K562 (cell line): ENCODE measurements at regions not wholly inside any gene's neighbourhood (a gene's known extent, or its start where the extent isn't known, plus 50 kb on each side); places are given as distances from the start of the nearest gene placed in this dataset.
A peak's percentile ranks its signal among the peaks of the same experiment; 100 is the strongest.

Source experiments
- ATAC-seq: fragments of 200-7000 bp; cut with Tn5 transposase; 3 replicates; pipeline ENCODE4 v1.9.1; 2020; ENCODE audit warnings: moderate library complexity
- BruUV-seq: library from RNA; stranded (reverse); fragments of 400-500 nt; replicated peaks from 2 replicates; lab custom pipeline; 2021; lab: Mats Ljungman, UMichigan
- CTCF ChIA-PET: fragments of 300-600 bp; formaldehyde crosslinking; extraction: SDS; loops from one replicate; lab custom pipeline; 2021; ENCODE audit warnings: low intra/inter-chr PET ratio; lab: Yijun Ruan, JAX
- POLR2A ChIA-PET: fragments of 300-600, 350-650 bp; sonication (Branson Sonifier 250); formaldehyde crosslinking; extraction: SDS; loops from one replicate; lab custom pipeline; 2021; ENCODE audit warnings: antibody characterized with exemption, inconsistent platforms; lab: Yijun Ruan, JAX
- DNase-seq, 4 experiments: peaks; one replicate each; pipeline versions ENCODE4 v3.0.0 to v3.0.0-alpha.2; 2011 to 2018; ENCODE audit warnings: low spot score in 3 of 4, mixed read lengths in 3 of 4; ENCODE audit errors: extremely low read depth in 1 of 4
- FAIRE-seq: peaks from 2 replicates; lab custom pipeline; 2011; peaks lifted over from hg19 to GRCh38; lab: Jason Lieb, UNC
- H2AFZ ChIP-seq: 2 replicates; pipeline ENCODE4 v1.6.0; 2011; ENCODE audit warnings: low read depth, low read length, control low read depth, inconsistent platforms
- H3K27ac ChIP-seq: fragments of 200-600 bp; 3 replicates; pipeline ENCODE4 v1.8.0; 2011; ENCODE audit warnings: low read depth, mild to moderate bottlenecking, control low read depth, inconsistent platforms, low read length, moderate library complexity, mixed read lengths; ENCODE audit errors: extremely low read depth
- H3K27me3 ChIP-seq, 2 experiments: fragments of 300-600 bp in 1 of 2; 2 replicates in 1 of 2; 3 replicates in 1 of 2; pipeline versions ENCODE4 v1.6.0 to v1.8.0; 2011; ENCODE audit warnings: inconsistent platforms in 2 of 2, low read length in 2 of 2, mild to moderate bottlenecking in 1 of 2, mixed read lengths in 1 of 2, moderate library complexity in 1 of 2; ENCODE audit not compliant: control insufficient read depth in 2 of 2, insufficient read depth in 2 of 2
- H3K36me3 ChIP-seq: fragments of 300-600 bp; 3 replicates; pipeline ENCODE4 v1.8.0; 2011; ENCODE audit warnings: mild to moderate bottlenecking, low read length, inconsistent platforms; ENCODE audit not compliant: control insufficient read depth, insufficient read depth
- H3K4me1 ChIP-seq, 2 experiments: fragments of 200-600 bp in 1 of 2; replicated peaks in 1 of 2; 2 replicates in 1 of 2; 3 replicates in 1 of 2; pipeline versions ENCODE4 v1.5.1 to v1.8.0; 2011; ENCODE audit warnings: inconsistent platforms in 2 of 2, low read length in 2 of 2, mild to moderate bottlenecking in 1 of 2, mixed read lengths in 1 of 2, moderate library complexity in 1 of 2; ENCODE audit not compliant: control insufficient read depth in 2 of 2, insufficient read depth in 2 of 2
- H3K4me2 ChIP-seq: 2 replicates; pipeline ENCODE4 v1.6.1; 2011; ENCODE audit warnings: low read length, control low read depth, inconsistent platforms, mixed read lengths; ENCODE audit not compliant: insufficient read depth
- H3K4me3 ChIP-seq: fragments of 200-600 bp; sonication (generic), shearing (Covaris generic); 2 replicates; pipeline ENCODE4 v1.5.1; 2016; ENCODE audit warnings: control low read depth, inconsistent platforms
- H3K79me2 ChIP-seq: fragments of 200-600 bp; 3 replicates; pipeline ENCODE4 v1.8.0; 2011; ENCODE audit warnings: low read length, inconsistent platforms; ENCODE audit not compliant: control insufficient read depth, insufficient read depth
- H3K9ac ChIP-seq, 2 experiments: 2 replicates each; pipeline versions ENCODE4 v1.6.0 to v1.6.1; 2011; ENCODE audit warnings: low read depth in 2 of 2, low read length in 2 of 2, control low read depth in 1 of 2, inconsistent platforms in 1 of 2, mild to moderate bottlenecking in 1 of 2, mixed read lengths in 1 of 2; ENCODE audit not compliant: insufficient read depth in 1 of 2
- H3K9me1 ChIP-seq: one replicate; pipeline ENCODE4 v1.6.0; 2011; ENCODE audit warnings: inconsistent platforms, mild to moderate bottlenecking, low read length, moderate library complexity; ENCODE audit not compliant: control insufficient read depth, insufficient read depth
- H3K9me3 ChIP-seq: replicated peaks from 2 replicates; pipeline ENCODE4 v1.5.1; 2011; ENCODE audit warnings: low read depth, low read length, inconsistent platforms; ENCODE audit not compliant: control insufficient read depth, insufficient read depth
- H4K20me1 ChIP-seq: replicated peaks from 2 replicates; pipeline ENCODE4 v1.6.1; 2011; ENCODE audit warnings: low read length, inconsistent platforms, mixed read lengths; ENCODE audit not compliant: control insufficient read depth, insufficient read depth
- ARID1B ChIP-seq: fragments of 450-650 bp; IDR thresholded peaks from 2 replicates; pipeline ENCODE4 v1.6.1; 2016; ENCODE audit warnings: antibody characterized with exemption, mild to moderate bottlenecking, inconsistent platforms
- CBFA2T2 ChIP-seq: fragments of 450-650 bp; conservative IDR thresholded peaks from 2 replicates; pipeline ENCODE4 v1.6.1; 2017; ENCODE audit warnings: mild to moderate bottlenecking
- DACH1 ChIP-seq: fragments of 450-650 bp; IDR thresholded peaks from 2 replicates; pipeline ENCODE4 v1.6.1; 2018; ENCODE audit not compliant: partially characterized antibody
- E2F3 ChIP-seq: fragments of 250-450 bp; sonication (Bioruptor Pico); IDR thresholded peaks from 2 replicates; pipeline ENCODE4 v1.4.0; 2020; ENCODE audit warnings: mild to moderate bottlenecking
- NUFIP1 ChIP-seq: fragments of 450-650 bp; IDR thresholded peaks from 2 replicates; pipeline ENCODE4 v1.6.1; 2018; ENCODE audit not compliant: partially characterized antibody
- RCOR1 ChIP-seq, 2 experiments: IDR thresholded peaks; 2 replicates each; pipeline ENCODE4 v1.6.1; 2012; ENCODE audit warnings: low read depth in 2 of 2, low read length in 2 of 2, borderline replicate concordance in 1 of 2, improper control_type of control experiment in 1 of 2
- SAFB ChIP-seq: fragments of 200-400 bp; formaldehyde crosslinking; IDR thresholded peaks from 2 replicates; pipeline ENCODE4 v1.6.1; 2017; ENCODE audit warnings: low read depth, low read length, borderline replicate concordance
- TAL1 ChIP-seq: fragments of 450-650 bp; IDR thresholded peaks from 2 replicates; pipeline ENCODE4 v1.6.1; 2016; ENCODE audit warnings: mild to moderate bottlenecking
- TRIM24 ChIP-seq, 2 experiments: fragments of 450-650 bp; IDR thresholded peaks; 2 replicates each; pipeline ENCODE4 v1.6.1; 2016
- ZNF76 ChIP-seq: fragments of 250-450 bp; sonication (Bioruptor Pico); IDR thresholded peaks from 2 replicates; pipeline ENCODE4 v1.4.0; 2020; ENCODE audit warnings: mild to moderate bottlenecking, moderate library complexity, borderline replicate concordance
- ZSCAN29 ChIP-seq: fragments of 450-650 bp; IDR thresholded peaks from 2 replicates; pipeline ENCODE4 v1.6.1; 2017
- WGBS: fragments of 100-300 bp; shearing (Covaris generic); methylation state at CpG from one replicate; pipeline ENCODE4 v1.1.6; 2016; ENCODE audit warnings: low coverage, mixed read lengths; ENCODE audit not compliant: insufficient coverage; ENCODE audit errors: missing lambda C conversion rate; 5-methylcytosine and 5-hydroxymethylcytosine counted together
- in situ Hi-C: fragments of 300-500 bp; cut with MboI; formaldehyde crosslinking; loops from 4 replicates; pipeline ENCODE4 v1.15.0; 2018; ENCODE audit warnings: inconsistent platforms, mixed read lengths
- intact Hi-C: fragments of 100-400 bp; cut with micrococcal nuclease; formaldehyde crosslinking; loops from 2 replicates; pipeline ENCODE4 v1.14.2; 2022
- TF ChIP-seq, protein P1 (sequence below): fragments of 250-450 bp; sonication (Bioruptor Pico); IDR thresholded peaks from 2 replicates; pipeline ENCODE4 v1.5.0; 2022; ENCODE audit warnings: mild to moderate bottlenecking
- TF ChIP-seq, protein P2 (sequence below): fragments of 450-650 bp; conservative IDR thresholded peaks from 2 replicates; pipeline ENCODE4 v1.6.1; 2016; ENCODE audit warnings: missing genetic modification characterization, low read depth, mild to moderate bottlenecking, control low read depth, missing compliant biosample characterization
- TF ChIP-seq, protein P3 (sequence below): sonication (generic); IDR thresholded peaks from 2 replicates; pipeline ENCODE4 v1.6.1; 2016
- TF ChIP-seq, protein P4 (sequence below), 2 experiments: IDR thresholded peaks in 1 of 2; conservative IDR thresholded peaks in 1 of 2; 2 replicates each; pipeline ENCODE4 v1.6.1; 2016; ENCODE audit warnings: low read depth in 2 of 2, mild to moderate bottlenecking in 1 of 2, missing compliant biosample characterization in 1 of 2, missing genetic modification characterization in 1 of 2, moderate library complexity in 1 of 2

DNA sequence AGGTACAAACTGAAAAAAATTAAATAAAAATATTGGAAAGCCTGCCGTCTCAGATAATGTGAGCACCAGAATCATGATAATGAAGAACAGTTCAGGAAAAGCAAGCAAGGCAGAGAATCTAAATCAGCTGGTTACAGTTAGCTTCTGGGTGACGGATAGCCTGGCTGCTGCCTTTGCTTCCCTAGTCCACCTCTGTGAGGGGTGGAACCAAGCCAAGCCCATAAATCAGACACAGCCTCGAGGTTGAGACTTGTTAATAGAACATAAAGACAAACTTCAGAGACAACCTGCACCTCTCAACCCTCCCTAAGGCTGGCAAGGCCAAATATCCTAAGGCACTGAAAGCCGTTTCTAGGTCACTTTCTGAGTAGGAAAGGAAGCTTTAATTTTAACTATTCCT, 334.7 kb upstream of the SLC39A10 start:
- no peaks in the 10 kb centered on the region; a peak in 2 of 5 replicates for H3K4me1 ChIP-seq
- H3K27ac ChIP-seq, result peak overlapping the region; percentile 48; the same call in 1 of the 3 replicates
- in situ Hi-C loops, result loop anchor here (10.0 kb wide), 1 partner anchor 332 kb away; the partner anchor contains the start of gene SLC39A10
- H3K79me2 ChIP-seq, result no peaks in the 10 kb centered on the region
- no peak overlapping the region; a peak in 1 of 4 replicates for H3K9ac ChIP-seq
- H3K4me3 ChIP-seq, result no peak overlapping the region
- BruUV-seq, result no TSS peak
- POLR2A ChIA-PET, result interaction anchor here (0.6 kb wide), 2 partner anchors 108 to 164 kb away, joined by 3 to 4 read pairs; no protein-coding TSS in a partner anchor
- WGBS, result 4% methylated on average over 3 of the region's 4 CpGs
- intact Hi-C loops, result loop anchor here (5.0 to 10.0 kb wide), 2 partner anchors 82 to 165 kb away; no protein-coding TSS in a partner anchor
- no peaks in the 10 kb centered on the region for H3K9me1 ChIP-seq
- no peaks in the 10 kb centered on the region for H3K27me3 ChIP-seq
- peaks cover 8% of the 10 kb centered on the region for H3K9me3 ChIP-seq
- CTCF ChIA-PET, result no interaction called here
- ATAC-seq (peak; percentile 93), DNase-seq (peak in 3 of 4 experiments; percentile 3 to 85 (median 56)), FAIRE-seq (peak; percentile 96)
- H2AFZ ChIP-seq, result peak overlapping the region; percentile 14; the same call in 1 of the 2 replicates
- no peaks in the 10 kb centered on the region for H4K20me1 ChIP-seq
- H3K4me2 ChIP-seq, result peak overlapping the region; percentile 41; the same call in 1 of the 2 replicates
- no peaks in the 10 kb centered on the region for H3K36me3 ChIP-seq
- TF ChIP-seq ZSCAN29 (no peak), E2F3 (no peak), TRIM24 (IDR thresholded peaks at IDR 0.05) (peak in 1 of 2 experiments; percentile 18; a peak in 2 of 4 replicates), TAL1 (peak; percentile 10; the same call in 1 of the 2 replicates), ARID1B (peak; percentile 50), DACH1 (peak; percentile 70), SAFB (no peak), ZNF76 (CRISPR knock-in tag) (no peak), CBFA2T2 (peak; percentile 52), RCOR1 (IDR thresholded peaks at IDR 0.05; ENCODE audit: borderline replicate concordance in 1 of 2, low read depth in 2 of 2, low read length in 2 of 2) (peak in 1 of 2 experiments; percentile 19; a peak in 1 of 4 replicates), NUFIP1 (no peak)
- TF ChIP-seq, protein P1, sequence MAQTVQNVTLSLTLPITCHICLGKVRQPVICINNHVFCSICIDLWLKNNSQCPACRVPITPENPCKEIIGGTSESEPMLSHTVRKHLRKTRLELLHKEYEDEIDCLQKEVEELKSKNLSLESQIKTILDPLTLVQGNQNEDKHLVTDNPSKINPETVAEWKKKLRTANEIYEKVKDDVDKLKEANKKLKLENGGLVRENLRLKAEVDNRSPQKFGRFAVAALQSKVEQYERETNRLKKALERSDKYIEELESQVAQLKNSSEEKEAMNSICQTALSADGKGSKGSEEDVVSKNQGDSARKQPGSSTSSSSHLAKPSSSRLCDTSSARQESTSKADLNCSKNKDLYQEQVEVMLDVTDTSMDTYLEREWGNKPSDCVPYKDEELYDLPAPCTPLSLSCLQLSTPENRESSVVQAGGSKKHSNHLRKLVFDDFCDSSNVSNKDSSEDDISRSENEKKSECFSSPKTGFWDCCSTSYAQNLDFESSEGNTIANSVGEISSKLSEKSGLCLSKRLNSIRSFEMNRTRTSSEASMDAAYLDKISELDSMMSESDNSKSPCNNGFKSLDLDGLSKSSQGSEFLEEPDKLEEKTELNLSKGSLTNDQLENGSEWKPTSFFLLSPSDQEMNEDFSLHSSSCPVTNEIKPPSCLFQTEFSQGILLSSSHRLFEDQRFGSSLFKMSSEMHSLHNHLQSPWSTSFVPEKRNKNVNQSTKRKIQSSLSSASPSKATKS (CRISPR knock-in tag), result no peak
- TF ChIP-seq, protein P2, sequence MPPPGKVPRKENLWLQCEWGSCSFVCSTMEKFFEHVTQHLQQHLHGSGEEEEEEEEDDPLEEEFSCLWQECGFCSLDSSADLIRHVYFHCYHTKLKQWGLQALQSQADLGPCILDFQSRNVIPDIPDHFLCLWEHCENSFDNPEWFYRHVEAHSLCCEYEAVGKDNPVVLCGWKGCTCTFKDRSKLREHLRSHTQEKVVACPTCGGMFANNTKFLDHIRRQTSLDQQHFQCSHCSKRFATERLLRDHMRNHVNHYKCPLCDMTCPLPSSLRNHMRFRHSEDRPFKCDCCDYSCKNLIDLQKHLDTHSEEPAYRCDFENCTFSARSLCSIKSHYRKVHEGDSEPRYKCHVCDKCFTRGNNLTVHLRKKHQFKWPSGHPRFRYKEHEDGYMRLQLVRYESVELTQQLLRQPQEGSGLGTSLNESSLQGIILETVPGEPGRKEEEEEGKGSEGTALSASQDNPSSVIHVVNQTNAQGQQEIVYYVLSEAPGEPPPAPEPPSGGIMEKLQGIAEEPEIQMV, result no peak
- TF ChIP-seq, protein P3, sequence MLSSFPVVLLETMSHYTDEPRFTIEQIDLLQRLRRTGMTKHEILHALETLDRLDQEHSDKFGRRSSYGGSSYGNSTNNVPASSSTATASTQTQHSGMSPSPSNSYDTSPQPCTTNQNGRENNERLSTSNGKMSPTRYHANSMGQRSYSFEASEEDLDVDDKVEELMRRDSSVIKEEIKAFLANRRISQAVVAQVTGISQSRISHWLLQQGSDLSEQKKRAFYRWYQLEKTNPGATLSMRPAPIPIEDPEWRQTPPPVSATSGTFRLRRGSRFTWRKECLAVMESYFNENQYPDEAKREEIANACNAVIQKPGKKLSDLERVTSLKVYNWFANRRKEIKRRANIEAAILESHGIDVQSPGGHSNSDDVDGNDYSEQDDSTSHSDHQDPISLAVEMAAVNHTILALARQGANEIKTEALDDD, result peak; percentile 93
- TF ChIP-seq, protein P4, sequence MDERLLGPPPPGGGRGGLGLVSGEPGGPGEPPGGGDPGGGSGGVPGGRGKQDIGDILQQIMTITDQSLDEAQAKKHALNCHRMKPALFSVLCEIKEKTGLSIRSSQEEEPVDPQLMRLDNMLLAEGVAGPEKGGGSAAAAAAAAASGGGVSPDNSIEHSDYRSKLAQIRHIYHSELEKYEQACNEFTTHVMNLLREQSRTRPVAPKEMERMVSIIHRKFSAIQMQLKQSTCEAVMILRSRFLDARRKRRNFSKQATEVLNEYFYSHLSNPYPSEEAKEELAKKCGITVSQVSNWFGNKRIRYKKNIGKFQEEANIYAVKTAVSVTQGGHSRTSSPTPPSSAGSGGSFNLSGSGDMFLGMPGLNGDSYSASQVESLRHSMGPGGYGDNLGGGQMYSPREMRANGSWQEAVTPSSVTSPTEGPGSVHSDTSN (CRISPR knock-in tag; IDR thresholded peaks at IDR 0.05; ENCODE audit: low read depth), result no peak
- TF ChIP-seq, protein P4 (tag; conservative IDR thresholded peaks at IDR 0.05; ENCODE audit: low read depth), result peak; percentile 86
